Neuronal stem cell (in vitro differentiated cells): ENCODE measurements at regions not wholly inside any gene's neighbourhood (a gene's known extent, or its start where the extent isn't known, plus 50 kb on each side); places are given as distances from the start of the nearest gene placed in this dataset.
"Not testable (repeated sequence)": the region's sequence is repeated elsewhere in the genome, so short reads cannot be mapped to it uniquely, and the experiment has no call there.

Experiments used
- DNase-seq: peaks from one replicate; pipeline ENCODE4 v3.0.0-alpha.2; 2013; ENCODE audit warnings: low spot score
- H2AFZ ChIP-seq: one replicate; pipeline ENCODE4 v1.6.1; 2013; ENCODE audit warnings: mild to moderate bottlenecking, low read length, inconsistent platforms
- H2AK5ac ChIP-seq: 2 replicates; pipeline ENCODE4 v1.6.1; 2013; ENCODE audit warnings: low read depth, mild to moderate bottlenecking, inconsistent platforms, low read length, moderate library complexity, mixed read lengths
- H2BK120ac ChIP-seq: 2 replicates; pipeline ENCODE4 v1.6.1; 2013; ENCODE audit warnings: low read depth, mild to moderate bottlenecking, inconsistent platforms, low read length, moderate library complexity, mixed read lengths
- H2BK12ac ChIP-seq: one replicate; pipeline ENCODE4 v1.6.1; 2013; ENCODE audit warnings: low read length, inconsistent platforms
- H2BK15ac ChIP-seq: 2 replicates; pipeline ENCODE4 v1.6.1; 2013; ENCODE audit warnings: mild to moderate bottlenecking, low read length, inconsistent platforms, mixed read lengths
- H2BK5ac ChIP-seq: one replicate; pipeline ENCODE4 v1.6.1; 2013; ENCODE audit warnings: inconsistent platforms, mild to moderate bottlenecking, low read length, moderate library complexity
- H3K14ac ChIP-seq: one replicate; pipeline ENCODE4 v1.6.1; 2013; ENCODE audit warnings: low read length, inconsistent platforms
- H3K18ac ChIP-seq: 2 replicates; pipeline ENCODE4 v1.6.1; 2013; ENCODE audit warnings: low read length, inconsistent platforms
- H3K23ac ChIP-seq: 2 replicates; pipeline ENCODE4 v1.6.1; 2013; ENCODE audit warnings: low read depth, mild to moderate bottlenecking, mixed read lengths, low read length, inconsistent platforms; ENCODE audit not compliant: poor library complexity
- H3K27ac ChIP-seq: replicated peaks from 3 replicates; pipeline ENCODE4 v1.5.1; 2013; ENCODE audit warnings: low read length, inconsistent platforms
- H3K27me3 ChIP-seq, 3 experiments: 2 replicates each; pipeline ENCODE4 v1.6.1; 2013; ENCODE audit warnings: low read length in 3 of 3, mild to moderate bottlenecking in 2 of 3, inconsistent platforms in 1 of 3, low read depth in 1 of 3, mixed read lengths in 1 of 3, moderate library complexity in 1 of 3; ENCODE audit not compliant: control insufficient read depth in 3 of 3, insufficient read depth in 3 of 3
- H3K36me3 ChIP-seq, 2 donors: replicated peaks in 1 of 2; 2 replicates each; pipeline ENCODE4 v1.6.1; 2013; ENCODE audit warnings: low read length in 2 of 2; ENCODE audit not compliant: control insufficient read depth in 2 of 2, insufficient read depth in 2 of 2
- H3K4ac ChIP-seq: 2 replicates; pipeline ENCODE4 v1.6.1; 2013; ENCODE audit warnings: inconsistent platforms, mild to moderate bottlenecking, low read length, moderate library complexity
- H3K4me1 ChIP-seq, 2 donors: 1 replicate in 1 of 2; 2 replicates in 1 of 2; pipeline ENCODE4 v1.6.1; 2013; ENCODE audit warnings: low read length in 2 of 2, low read depth in 1 of 2; ENCODE audit not compliant: control insufficient read depth in 2 of 2, insufficient read depth in 1 of 2
- H3K4me2 ChIP-seq: one replicate; pipeline ENCODE4 v1.6.1; 2013; ENCODE audit warnings: mild to moderate bottlenecking, low read length, inconsistent platforms; ENCODE audit not compliant: insufficient read depth, poor library complexity, severe bottlenecking
- H3K4me3 ChIP-seq, 2 donors: 2 replicates each; pipeline ENCODE4 v1.5.1; 2013; ENCODE audit warnings: low read length in 2 of 2, mild to moderate bottlenecking in 2 of 2, inconsistent platforms in 1 of 2, moderate library complexity in 1 of 2
- H3K79me1 ChIP-seq: one replicate; pipeline ENCODE4 v1.6.1; 2013; ENCODE audit warnings: low read depth, mild to moderate bottlenecking, inconsistent platforms, low read length, moderate library complexity
- H3K9ac ChIP-seq: one replicate; pipeline ENCODE4 v1.6.1; 2013; ENCODE audit warnings: mild to moderate bottlenecking, low read depth, low read length, inconsistent platforms; ENCODE audit not compliant: poor library complexity
- H3K9me3 ChIP-seq, 2 donors: replicated peaks in 1 of 2; 2 replicates each; pipeline versions ENCODE3 to v1.6.1; 2013; ENCODE audit warnings: low read length in 2 of 2, mild to moderate bottlenecking in 2 of 2, inconsistent platforms in 1 of 2, low read depth in 1 of 2, mixed read lengths in 1 of 2, moderate library complexity in 1 of 2; ENCODE audit not compliant: control insufficient read depth in 2 of 2, insufficient read depth in 1 of 2
- H4K8ac ChIP-seq: one replicate; pipeline ENCODE4 v1.6.1; 2013; ENCODE audit warnings: low read depth, mild to moderate bottlenecking, inconsistent platforms, low read length, moderate library complexity
- H4K91ac ChIP-seq: one replicate; pipeline ENCODE4 v1.6.1; 2013; ENCODE audit warnings: low read length, low read depth, mild to moderate bottlenecking, inconsistent platforms; ENCODE audit not compliant: poor library complexity
- WGBS, 2 donors: extraction: QIAGEN DNeasy Blood & Tissue Kit; methylation state at CpG; one replicate each; pipeline ENCODE4 v1.1.7; 2013; ENCODE audit warnings: missing lambda C conversion rate in 2 of 2, mixed read lengths in 1 of 2; ENCODE audit not compliant: insufficient read length in 2 of 2, insufficient replicate concordance in 1 of 2; ENCODE audit errors: extremely low coverage in 2 of 2; 5-methylcytosine and 5-hydroxymethylcytosine counted together

DNA sequence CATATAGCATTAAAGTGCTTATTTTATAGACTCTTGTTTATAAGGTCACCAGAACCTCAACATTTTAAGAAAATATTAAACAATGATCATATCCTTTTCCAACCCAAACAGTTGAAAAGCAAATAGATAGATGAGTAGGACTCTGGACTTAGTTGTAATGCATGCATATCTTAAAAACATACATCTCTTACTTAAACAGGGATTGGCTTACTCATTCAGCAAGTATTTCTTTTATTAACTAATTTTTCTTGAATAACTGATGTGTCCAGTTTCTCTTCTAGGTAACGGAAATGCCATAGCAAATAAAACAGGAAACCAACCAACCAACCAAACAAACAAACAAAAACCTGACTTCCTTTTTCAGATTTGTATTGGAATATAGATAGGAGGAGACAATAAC is 70.9 kb upstream of the NBPF4 start:
- Histone ChIP-seq H3K36me3 (no peaks in the 10 kb centered on the region), H2BK12ac (no peak overlapping the region), H3K4ac (no peak overlapping the region)

GRCh38 chr1:108316545-108316944 is 72.7 kb upstream of the NBPF4 start:
- Histone ChIP-seq H3K9me3 (no peaks in the 10 kb centered on the region), H3K18ac (no peak overlapping the region), H4K8ac (no peak overlapping the region), H4K91ac (no peak overlapping the region), H2BK5ac (no peak overlapping the region), H2BK120ac (no peak overlapping the region), H3K27me3 (no peaks in the 10 kb centered on the region), H2AK5ac (no peak overlapping the region), H3K4me1 (no peaks in the 10 kb centered on the region), H3K4me2 (no peak overlapping the region), H2AFZ (no peak overlapping the region), H2BK12ac (no peak overlapping the region), H3K4ac (no peak overlapping the region), H3K36me3 (no peaks in the 10 kb centered on the region), H3K79me1 (no peaks in the 10 kb centered on the region), H3K23ac (no peak overlapping the region), H3K14ac (no peak overlapping the region), H2BK15ac (no peak overlapping the region), H3K27ac (no peak overlapping the region), H3K9ac (no peak overlapping the region), H3K4me3 (no peak overlapping the region)
- WGBS, 2 donors = no CpG with 5 or more reads among the region's 1 CpG
- DNase-seq = no peak

More for the DNA sequence above, 70.9 kb upstream of the NBPF4 start:
- H3K23ac ChIP-seq = no peak overlapping the region
- H3K4me3 ChIP-seq = no peak overlapping the region
- H2BK120ac ChIP-seq = no peak overlapping the region
- H3K9ac ChIP-seq = no peak overlapping the region
- H3K4me1 ChIP-seq = no peaks in the 10 kb centered on the region
- H2AK5ac ChIP-seq = no peak overlapping the region
- no peak overlapping the region for H3K14ac ChIP-seq
- H3K4me2 ChIP-seq = no peak overlapping the region
- WGBS, 2 donors = no CpG with 5 or more reads among the region's 1 CpG
- H3K27me3 ChIP-seq = no peaks in the 10 kb centered on the region
- H4K8ac ChIP-seq = no peak overlapping the region
- no peak overlapping the region for H2BK15ac ChIP-seq
- H3K18ac ChIP-seq = no peak overlapping the region
- H4K91ac ChIP-seq = no peak overlapping the region
- H2AFZ ChIP-seq = no peak overlapping the region
- H3K9me3 ChIP-seq = no peaks in the 10 kb centered on the region
- H2BK5ac ChIP-seq = no peak overlapping the region
- H3K27ac ChIP-seq = no peak overlapping the region
- H3K79me1 ChIP-seq = no peaks in the 10 kb centered on the region
- DNase-seq = no peak

- no peak overlapping the region for H3K4me3 ChIP-seq
- H3K23ac ChIP-seq = no peak overlapping the region
- no peak overlapping the region for H2BK5ac ChIP-seq
- no peaks in the 10 kb centered on the region for H3K27me3 ChIP-seq
- H4K8ac ChIP-seq = no peak overlapping the region
- no peak overlapping the region for H2BK12ac ChIP-seq
- no peak overlapping the region for H3K4me2 ChIP-seq
- H3K4ac ChIP-seq = no peak overlapping the region
- H4K91ac ChIP-seq = no peak overlapping the region
- H3K9ac ChIP-seq = no peak overlapping the region
- no peak overlapping the region for H2BK15ac ChIP-seq
- H3K14ac ChIP-seq = no peak overlapping the region
- H3K79me1 ChIP-seq = no peaks in the 10 kb centered on the region
- no peaks in the 10 kb centered on the region for H3K4me1 ChIP-seq
- no peak for DNase-seq
- no peak overlapping the region for H2AFZ ChIP-seq
- no peaks in the 10 kb centered on the region for H3K9me3 ChIP-seq
- H3K36me3 ChIP-seq = no peaks in the 10 kb centered on the region
- no peak overlapping the region for H2AK5ac ChIP-seq
- H2BK120ac ChIP-seq = no peak overlapping the region
- no CpG with 5 or more reads among the region's 1 CpG for WGBS, 2 donors
- no peak overlapping the region for H3K18ac ChIP-seq
- H3K27ac ChIP-seq = no peak overlapping the region
Measured at GRCh38 chr1:108320849-108321248, 77.0 kb upstream of the NBPF4 start.

DNA sequence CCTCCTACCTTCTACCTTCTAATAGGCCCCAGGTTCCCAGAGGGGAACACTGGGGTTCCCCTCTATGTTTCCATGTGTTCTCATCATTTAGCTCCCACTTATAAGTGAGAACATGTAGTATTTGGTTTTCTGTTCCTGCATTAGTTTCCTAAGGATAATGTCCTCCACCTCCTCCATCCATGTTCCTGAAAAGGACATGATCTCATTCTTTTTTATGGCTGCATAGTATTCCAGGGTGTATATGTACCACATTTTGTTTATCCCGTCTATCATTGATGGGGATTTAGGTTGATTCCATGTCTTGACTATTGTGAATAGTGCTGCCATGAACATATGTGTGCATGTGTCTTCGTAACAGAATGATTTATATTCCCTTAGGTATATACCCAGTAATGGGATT is 81.5 kb upstream of the NBPF4 start:
- not testable (repeated sequence) for H3K36me3 ChIP-seq, H3K18ac ChIP-seq, DNase-seq, H3K9me3 ChIP-seq, H2BK120ac ChIP-seq, H2BK5ac ChIP-seq, H2AFZ ChIP-seq, H3K4me3 ChIP-seq, H3K27me3 ChIP-seq, H3K4me1 ChIP-seq, H3K23ac ChIP-seq, H2BK15ac ChIP-seq, H3K4me2 ChIP-seq, H3K14ac ChIP-seq, H2AK5ac ChIP-seq, H4K8ac ChIP-seq, H3K9ac ChIP-seq, H3K4ac ChIP-seq, H3K79me1 ChIP-seq, H2BK12ac ChIP-seq, H3K27ac ChIP-seq, H4K91ac ChIP-seq
- no CpG with 5 or more reads among the region's 2 CpGs for WGBS, 2 donors
